H1 (cell line): ENCODE measurements at regions not wholly inside any gene's neighbourhood (a gene's known extent, or its start where the extent isn't known, plus 50 kb on each side); places are given as distances from the start of the nearest gene placed in this dataset.
A peak's percentile ranks its signal among the peaks of the same experiment; 100 is the strongest.

Experiments used
- CTCF ChIA-PET: fragments of 300-600 bp; sonication (Branson Sonifier 250); formaldehyde crosslinking; loops from one replicate; lab custom pipeline; 2021; ENCODE audit not compliant: partially characterized antibody; lab: Charles Lee
- POLR2A ChIA-PET: fragments of 300-600 bp; sonication (Branson Sonifier 250); formaldehyde crosslinking; loops from one replicate; lab custom pipeline; 2021; ENCODE audit warnings: inconsistent platforms; ENCODE audit not compliant: partially characterized antibody; lab: Charles Lee
- DNase-seq, 2 experiments: peaks; one replicate each; pipeline versions ENCODE4 v3.0.0 to v3.0.0-alpha.2; 2010 to 2022; ENCODE audit warnings: low spot score in 2 of 2, low read depth in 1 of 2, mixed read lengths in 1 of 2
- FAIRE-seq: peaks from 2 replicates; lab custom pipeline; 2011; peaks lifted over from hg19 to GRCh38; lab: Jason Lieb, UNC
- H2AFZ ChIP-seq: 2 replicates; pipeline ENCODE4 v1.8.1; 2012; ENCODE audit warnings: low read length, inconsistent platforms
- H2AK5ac ChIP-seq: 2 replicates; pipeline ENCODE4 v1.6.1; 2013; ENCODE audit warnings: low read depth, low read length
- H2BK120ac ChIP-seq: replicated peaks from 2 replicates; pipeline ENCODE3; 2013; ENCODE audit warnings: low read depth, low read length, inconsistent platforms
- H2BK12ac ChIP-seq: 2 replicates; pipeline ENCODE4 v1.6.1; 2013; ENCODE audit warnings: low read depth, low read length
- H2BK15ac ChIP-seq: 2 replicates; pipeline ENCODE4 v1.6.1; 2013; ENCODE audit warnings: low read length
- H2BK20ac ChIP-seq: 2 replicates; pipeline ENCODE4 v1.6.1; 2013; ENCODE audit warnings: low read length
- H2BK5ac ChIP-seq: 2 replicates; pipeline ENCODE4 v1.6.1; 2013; ENCODE audit warnings: low read depth, low read length
- H3K14ac ChIP-seq: 2 replicates; pipeline ENCODE4 v1.6.1; 2013; ENCODE audit warnings: inconsistent platforms; ENCODE audit not compliant: insufficient read length
- H3K18ac ChIP-seq: 2 replicates; pipeline ENCODE4 v1.6.1; 2013; ENCODE audit warnings: low read length; ENCODE audit errors: extremely low read depth
- H3K23ac ChIP-seq: 2 replicates; pipeline ENCODE4 v1.6.1; 2013; ENCODE audit warnings: inconsistent platforms; ENCODE audit not compliant: insufficient read length
- H3K23me2 ChIP-seq: 2 replicates; pipeline ENCODE4 v1.6.1; 2013; ENCODE audit warnings: low read depth, low read length
- H3K27ac ChIP-seq: 2 replicates; pipeline ENCODE4 v1.6.1; 2011; ENCODE audit warnings: low read depth, low read length, inconsistent platforms
- H3K27me3 ChIP-seq, 4 experiments: replicated peaks in 1 of 4; 1 replicate in 1 of 4; 2 replicates in 3 of 4; pipeline versions ENCODE4 v1.6.1 to v1.8.1; 2011 to 2013; ENCODE audit warnings: low read length in 3 of 4, mild to moderate bottlenecking in 3 of 4, inconsistent platforms in 2 of 4, mixed read lengths in 2 of 4, moderate library complexity in 1 of 4; ENCODE audit not compliant: control insufficient read depth in 3 of 4, insufficient read depth in 3 of 4; ENCODE audit errors: extremely low read depth in 1 of 4
- H3K36me3 ChIP-seq, 4 experiments: 2 replicates each; pipeline versions ENCODE4 v1.6.1 to v1.8.1; 2011 to 2013; ENCODE audit warnings: mild to moderate bottlenecking in 4 of 4, low read length in 3 of 4, moderate library complexity in 2 of 4, control low read depth in 1 of 4, inconsistent platforms in 1 of 4; ENCODE audit not compliant: insufficient read depth in 4 of 4, control insufficient read depth in 2 of 4
- H3K4ac ChIP-seq: replicated peaks from 2 replicates; pipeline ENCODE3; 2013; ENCODE audit warnings: low read length, low read depth, mixed read lengths, inconsistent platforms; ENCODE audit not compliant: insufficient read length
- H3K4me1 ChIP-seq, 4 experiments: replicated peaks in 1 of 4; 1 replicate in 1 of 4; 2 replicates in 3 of 4; pipeline versions ENCODE4 v1.6.1 to v1.8.1; 2011 to 2013; ENCODE audit warnings: low read length in 3 of 4, inconsistent platforms in 2 of 4, mixed read lengths in 1 of 4; ENCODE audit not compliant: insufficient read depth in 4 of 4, control insufficient read depth in 3 of 4
- H3K4me2 ChIP-seq, 2 experiments: 2 replicates each; pipeline versions ENCODE4 v1.6.1 to v1.8.1; 2011 to 2013; ENCODE audit warnings: low read depth in 2 of 2, low read length in 2 of 2, control low read depth in 1 of 2, inconsistent platforms in 1 of 2, mild to moderate bottlenecking in 1 of 2; ENCODE audit not compliant: insufficient read depth in 1 of 2
- H3K4me3 ChIP-seq, 4 experiments: fragments of 200-600, 300-600 bp in 1 of 4; sonication (generic), shearing (Covaris generic), sonication (Bioruptor Twin) in 1 of 4; 2 replicates each; pipeline versions ENCODE4 v1.5.1 to v1.8.1; 2011 to 2016; ENCODE audit warnings: low read length in 4 of 4, low read depth in 3 of 4, control low read depth in 2 of 4, inconsistent platforms in 2 of 4, mild to moderate bottlenecking in 2 of 4, mixed read lengths in 1 of 4, moderate library complexity in 1 of 4; ENCODE audit not compliant: insufficient read depth in 2 of 4; ENCODE audit errors: extremely low read depth in 1 of 4
- H3K56ac ChIP-seq: replicated peaks from 2 replicates; pipeline ENCODE3; 2013; ENCODE audit warnings: low read depth, mild to moderate bottlenecking, mixed read lengths, low read length, inconsistent platforms; ENCODE audit not compliant: insufficient read length
- H3K79me1 ChIP-seq: 2 replicates; pipeline ENCODE4 v1.6.1; 2013; ENCODE audit warnings: low read depth, low read length, control low read depth
- H3K79me2 ChIP-seq, 2 experiments: 2 replicates each; pipeline versions ENCODE4 v1.6.1 to v1.8.1; 2012 to 2013; ENCODE audit warnings: low read length in 2 of 2, mild to moderate bottlenecking in 2 of 2, inconsistent platforms in 1 of 2; ENCODE audit not compliant: insufficient read depth in 2 of 2, control insufficient read depth in 1 of 2
- H3K9ac ChIP-seq, 4 experiments: replicated peaks in 1 of 4; 1 replicate in 1 of 4; 2 replicates in 3 of 4; pipeline versions ENCODE4 v1.6.1 to v1.8.1; 2011 to 2013; ENCODE audit warnings: low read depth in 3 of 4, low read length in 3 of 4, control low read depth in 2 of 4, mild to moderate bottlenecking in 2 of 4, moderate library complexity in 2 of 4, inconsistent platforms in 1 of 4; ENCODE audit errors: extremely low read depth in 1 of 4
- H3K9me3 ChIP-seq, 2 experiments: 2 replicates each; pipeline versions ENCODE4 v1.6.1 to v1.8.1; 2012 to 2013; ENCODE audit warnings: mild to moderate bottlenecking in 2 of 2, moderate library complexity in 2 of 2, control low read depth in 1 of 2, inconsistent platforms in 1 of 2, low read depth in 1 of 2, low read length in 1 of 2, mixed read lengths in 1 of 2; ENCODE audit not compliant: insufficient read depth in 2 of 2
- H4K20me1 ChIP-seq, 2 experiments: replicated peaks in 1 of 2; 2 replicates each; pipeline versions ENCODE3 to v1.8.1; 2011 to 2013; ENCODE audit warnings: inconsistent platforms in 2 of 2, low read length in 2 of 2, mild to moderate bottlenecking in 1 of 2; ENCODE audit not compliant: insufficient read depth in 2 of 2, control insufficient read depth in 1 of 2
- H4K5ac ChIP-seq: 2 replicates; pipeline ENCODE4 v1.6.1; 2013; ENCODE audit warnings: low read length, low read depth, mixed read lengths, inconsistent platforms; ENCODE audit not compliant: insufficient read length
- H4K8ac ChIP-seq: 2 replicates; pipeline ENCODE4 v1.8.0; 2013; ENCODE audit warnings: mild to moderate bottlenecking, moderate library complexity, low read length, inconsistent platforms; ENCODE audit not compliant: insufficient read depth; ENCODE audit errors: extremely low read depth
- H4K91ac ChIP-seq: replicated peaks from 2 replicates; pipeline ENCODE3; 2013; ENCODE audit warnings: low read length, mixed read lengths, inconsistent platforms; ENCODE audit not compliant: insufficient read length
- BACH1 ChIP-seq: IDR thresholded peaks from 2 replicates; pipeline ENCODE4 v1.6.1; 2012; ENCODE audit warnings: low read length, improper control_type of control experiment
- BCL11A ChIP-seq, 2 experiments: IDR thresholded peaks; one replicate each; pipeline ENCODE4 v1.6.1; 2011; ENCODE audit warnings: low read depth in 2 of 2, low read length in 2 of 2, mild to moderate bottlenecking in 2 of 2
- CBX5 ChIP-seq: fragments of 300-800, 300-1000 bp; sonication (generic); IDR thresholded peaks from 2 replicates; pipeline ENCODE4 v1.7.1; 2016; ENCODE audit warnings: antibody characterized with exemption, low read length, low read depth
- CREB1 ChIP-seq: IDR thresholded peaks from 2 replicates; pipeline ENCODE4 v1.6.1; 2012; ENCODE audit warnings: inconsistent platforms
- EGR1 ChIP-seq: IDR thresholded peaks from 2 replicates; pipeline ENCODE4 v1.6.1; 2011; ENCODE audit warnings: low read depth, low read length, borderline replicate concordance
- GABPA ChIP-seq: IDR thresholded peaks from 2 replicates; pipeline ENCODE4 v1.6.1; 2011; ENCODE audit warnings: mild to moderate bottlenecking, low read length, moderate library complexity, borderline replicate concordance; ENCODE audit not compliant: insufficient read depth
- GTF2F1 ChIP-seq: IDR thresholded peaks from 2 replicates; pipeline ENCODE4 v1.6.1; 2012; ENCODE audit warnings: low read depth, low read length, improper control_type of control experiment, borderline replicate concordance
- JUN ChIP-seq: IDR thresholded peaks from 2 replicates; pipeline ENCODE4 v1.6.1; 2011; ENCODE audit warnings: low read depth, mild to moderate bottlenecking, improper control_type of control experiment, low read length
- KDM1A ChIP-seq: fragments of 200-600, 300-600 bp; sonication (generic); IDR thresholded peaks from 2 replicates; pipeline ENCODE4 v1.7.1; 2016; ENCODE audit warnings: mild to moderate bottlenecking, low read length, borderline replicate concordance
- KDM4A ChIP-seq: IDR thresholded peaks from one replicate; pipeline ENCODE4 v1.7.1; 2012; ENCODE audit warnings: low read depth, mild to moderate bottlenecking, moderate library complexity, low read length, inconsistent platforms; ENCODE audit not compliant: severe bottlenecking
- NRF1 ChIP-seq: IDR thresholded peaks from 2 replicates; pipeline ENCODE4 v1.6.1; 2011; ENCODE audit warnings: mild to moderate bottlenecking, low read depth, low read length, improper control_type of control experiment
- POLR2A ChIP-seq, 2 experiments: IDR thresholded peaks; 1 replicate in 1 of 2; 2 replicates in 1 of 2; pipeline ENCODE4 v1.6.1; 2011; ENCODE audit warnings: low read depth in 2 of 2, low read length in 2 of 2, mild to moderate bottlenecking in 2 of 2; ENCODE audit errors: control extremely low read depth in 1 of 2
- SIX5 ChIP-seq: IDR thresholded peaks from 2 replicates; pipeline ENCODE4 v1.6.1; 2011; ENCODE audit warnings: mild to moderate bottlenecking, low read depth, low read length
- SP1 ChIP-seq: IDR thresholded peaks from 2 replicates; pipeline ENCODE4 v1.6.1; 2011; ENCODE audit warnings: low read depth, low read length
- WGBS, 2 experiments: shearing (Covaris generic) in 1 of 2; methylation state at CpG; one replicate each; pipeline versions ENCODE4 v1.1.6 to v1.1.7; 2013 to 2015; ENCODE audit warnings: low lambda C conversion rate in 2 of 2, mixed read lengths in 2 of 2, inconsistent platforms in 1 of 2, low coverage in 1 of 2, missing lambda C conversion rate in 1 of 2; ENCODE audit not compliant: insufficient replicate concordance in 2 of 2, insufficient coverage in 1 of 2, insufficient read length in 1 of 2; ENCODE audit errors: extremely low coverage in 1 of 2, missing lambda C conversion rate in 1 of 2; 5-methylcytosine and 5-hydroxymethylcytosine counted together

- 26% methylated on average over 2 of the region's 2 CpGs; no CpG with 5 or more reads in 1 of the 2 experiments for WGBS, 2 experiments
- ChIA-PET CTCF (interaction anchor here (0.6 to 1.6 kb wide), 5 partner anchors 12 to 355 kb away, joined by 3 to 5 read pairs (median 5); no protein-coding TSS in a partner anchor), POLR2A (no interaction called here)
- Histone ChIP-seq H2BK120ac (no peak overlapping the region), H3K23me2 (no peaks in the 10 kb centered on the region), H3K9me3 (no peaks in the 10 kb centered on the region), H2BK20ac (no peak overlapping the region), H3K4me3 (no peak overlapping the region), H3K4me2 (no peak overlapping the region), H2BK12ac (no peak overlapping the region), H3K9ac (no peak overlapping the region), H3K27me3 (no peaks in the 10 kb centered on the region), H2AK5ac (no peak overlapping the region), H3K56ac (no peak overlapping the region), H2BK15ac (no peak overlapping the region), H3K4me1 (peaks cover 0 to 3% (median 1%) of the 10 kb centered on the region in 4 experiments; a peak in 2 of 7 replicates), H3K4ac (no peak overlapping the region), H2AFZ (0 out of 2 replicates have a peak overlapping the region, but pooled peaks have one; percentile 10), H4K5ac (no peak overlapping the region), H3K27ac (no peak overlapping the region), H4K20me1 (no peaks in the 10 kb centered on the region), H4K91ac (no peak overlapping the region), H3K18ac (no peak overlapping the region), H3K36me3 (no peaks in the 10 kb centered on the region), H3K14ac (no peak overlapping the region), H3K23ac (no peak overlapping the region), H3K79me1 (no peaks in the 10 kb centered on the region), H4K8ac (no peak overlapping the region), H3K79me2 (no peaks in the 10 kb centered on the region), H2BK5ac (no peak overlapping the region)
- no peak for DNase-seq
- FAIRE-seq, result no peak
- no peak for TF ChIP-seq KDM1A
- no peak for TF ChIP-seq BACH1
- TF ChIP-seq GTF2F1, result no peak
- no peak for TF ChIP-seq POLR2A (IDR thresholded peaks at IDR 0.05; ENCODE audit: control extremely low read depth in 1 of 2, low read depth in 2 of 2, low read length in 2 of 2)
- no peak for TF ChIP-seq KDM4A
- no peak for TF ChIP-seq CREB1
- no peak for TF ChIP-seq NRF1
- no peak for TF ChIP-seq EGR1
- no peak for TF ChIP-seq BCL11A (IDR thresholded peaks at IDR 0.05; ENCODE audit: low read depth in 2 of 2, low read length in 2 of 2)
- TF ChIP-seq GABPA, result no peak
- no peak for TF ChIP-seq SIX5
- TF ChIP-seq CBX5, result no peak
- TF ChIP-seq JUN, result no peak
- no peak for TF ChIP-seq SP1
Observed at GRCh38 chr4:181258569-181258968, 984.6 kb upstream of the TENM3 start.
